GM12878 (cell line): ENCODE measurements at regions not wholly inside any gene's neighbourhood (a gene's known extent, or its start where the extent isn't known, plus 50 kb on each side); places are given as distances from the start of the nearest gene placed in this dataset.

Experiments used
- CEBPZ ChIP-seq: fragments of 150-350 bp; IDR thresholded peaks from 2 replicates; pipeline ENCODE4 v1.6.1; 2016; ENCODE audit warnings: low read depth, low read length
- CREM ChIP-seq: IDR thresholded peaks from 2 replicates; pipeline ENCODE4 v1.6.1; 2014; ENCODE audit warnings: antibody characterized with exemption, low read depth
- MAX ChIP-seq: IDR thresholded peaks from 2 replicates; pipeline ENCODE4 v1.6.1; 2012; ENCODE audit warnings: low read depth, low read length, improper control_type of control experiment
- NFYB ChIP-seq: IDR thresholded peaks from 2 replicates; pipeline ENCODE4 v1.6.1; 2011; ENCODE audit warnings: low read depth, mild to moderate bottlenecking, low read length, improper control_type of control experiment, moderate library complexity; ENCODE audit not compliant: insufficient read depth
- PAX8 ChIP-seq: fragments of 450-650 bp; IDR thresholded peaks from 2 replicates; pipeline ENCODE4 v1.6.1; 2017; ENCODE audit warnings: mild to moderate bottlenecking, moderate library complexity
- ZSCAN29 ChIP-seq: fragments of 450-650 bp; IDR thresholded peaks from 2 replicates; pipeline ENCODE4 v1.6.1; 2017; ENCODE audit warnings: mild to moderate bottlenecking, moderate library complexity
- TF ChIP-seq, protein P1 (sequence below): fragments of 450-650 bp; IDR thresholded peaks from 2 replicates; pipeline ENCODE4 v1.6.1; 2017; ENCODE audit warnings: mild to moderate bottlenecking
- TF ChIP-seq, protein P2 (sequence below), 3 experiments: IDR thresholded peaks in 2 of 3; conservative IDR thresholded peaks in 1 of 3; 2 replicates each; pipeline ENCODE4 v1.5.1; 2011; ENCODE audit warnings: low read depth in 3 of 3, low read length in 3 of 3, mild to moderate bottlenecking in 3 of 3, control low read depth in 2 of 3, moderate library complexity in 2 of 3, inconsistent platforms in 1 of 3, mixed read lengths in 1 of 3; ENCODE audit not compliant: control insufficient read depth in 2 of 3, insufficient read depth in 1 of 3; ENCODE audit errors: extremely low read depth in 1 of 3

- TF ChIP-seq, protein P1, sequence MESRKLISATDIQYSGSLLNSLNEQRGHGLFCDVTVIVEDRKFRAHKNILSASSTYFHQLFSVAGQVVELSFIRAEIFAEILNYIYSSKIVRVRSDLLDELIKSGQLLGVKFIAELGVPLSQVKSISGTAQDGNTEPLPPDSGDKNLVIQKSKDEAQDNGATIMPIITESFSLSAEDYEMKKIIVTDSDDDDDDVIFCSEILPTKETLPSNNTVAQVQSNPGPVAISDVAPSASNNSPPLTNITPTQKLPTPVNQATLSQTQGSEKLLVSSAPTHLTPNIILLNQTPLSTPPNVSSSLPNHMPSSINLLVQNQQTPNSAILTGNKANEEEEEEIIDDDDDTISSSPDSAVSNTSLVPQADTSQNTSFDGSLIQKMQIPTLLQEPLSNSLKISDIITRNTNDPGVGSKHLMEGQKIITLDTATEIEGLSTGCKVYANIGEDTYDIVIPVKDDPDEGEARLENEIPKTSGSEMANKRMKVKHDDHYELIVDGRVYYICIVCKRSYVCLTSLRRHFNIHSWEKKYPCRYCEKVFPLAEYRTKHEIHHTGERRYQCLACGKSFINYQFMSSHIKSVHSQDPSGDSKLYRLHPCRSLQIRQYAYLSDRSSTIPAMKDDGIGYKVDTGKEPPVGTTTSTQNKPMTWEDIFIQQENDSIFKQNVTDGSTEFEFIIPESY, result no peak
- TF ChIP-seq NFYB, result no peak
- no peak for TF ChIP-seq ZSCAN29
- no peak for TF ChIP-seq MAX
- TF ChIP-seq, protein P2, sequence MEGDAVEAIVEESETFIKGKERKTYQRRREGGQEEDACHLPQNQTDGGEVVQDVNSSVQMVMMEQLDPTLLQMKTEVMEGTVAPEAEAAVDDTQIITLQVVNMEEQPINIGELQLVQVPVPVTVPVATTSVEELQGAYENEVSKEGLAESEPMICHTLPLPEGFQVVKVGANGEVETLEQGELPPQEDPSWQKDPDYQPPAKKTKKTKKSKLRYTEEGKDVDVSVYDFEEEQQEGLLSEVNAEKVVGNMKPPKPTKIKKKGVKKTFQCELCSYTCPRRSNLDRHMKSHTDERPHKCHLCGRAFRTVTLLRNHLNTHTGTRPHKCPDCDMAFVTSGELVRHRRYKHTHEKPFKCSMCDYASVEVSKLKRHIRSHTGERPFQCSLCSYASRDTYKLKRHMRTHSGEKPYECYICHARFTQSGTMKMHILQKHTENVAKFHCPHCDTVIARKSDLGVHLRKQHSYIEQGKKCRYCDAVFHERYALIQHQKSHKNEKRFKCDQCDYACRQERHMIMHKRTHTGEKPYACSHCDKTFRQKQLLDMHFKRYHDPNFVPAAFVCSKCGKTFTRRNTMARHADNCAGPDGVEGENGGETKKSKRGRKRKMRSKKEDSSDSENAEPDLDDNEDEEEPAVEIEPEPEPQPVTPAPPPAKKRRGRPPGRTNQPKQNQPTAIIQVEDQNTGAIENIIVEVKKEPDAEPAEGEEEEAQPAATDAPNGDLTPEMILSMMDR (IDR thresholded peaks at IDR 0.05 in 2 of 3, conservative IDR thresholded peaks at IDR 0.05 in 1 of 3; ENCODE audit: control insufficient read depth in 2 of 3, extremely low read depth in 1 of 3, insufficient read depth in 1 of 3, low read depth in 3 of 3, low read length in 3 of 3), result no peak
- no peak for TF ChIP-seq PAX8
- TF ChIP-seq CREM, result no peak
- no peak for TF ChIP-seq CEBPZ
Observed at GRCh38 chr20:19921284-19921793, 95.8 kb upstream of the NAA20 start.
